ENCODE measurements at regions not wholly inside any gene's neighbourhood (a gene's known extent, or its start where the extent isn't known, plus 50 kb on each side); places are given as distances from the start of the nearest gene placed in this dataset.

- Histone ChIP-seq H3K4me1 (ENCODE audit: insufficient read depth) (no peaks in the 10 kb centered on the region), H3K9me2 (ENCODE audit: insufficient read depth) (no peaks in the 10 kb centered on the region), H3K4me2 (no peak overlapping the region), H2AFZ (no peak overlapping the region), H3K4me3 (no peak overlapping the region), H3K27ac (ENCODE audit: low read depth) (no peak overlapping the region), H3K79me2 (replicated peaks; ENCODE audit: insufficient read depth) (no peaks in the 10 kb centered on the region), H4K20me1 (replicated peaks; ENCODE audit: insufficient read depth) (no peaks in the 10 kb centered on the region), H3F3A (replicated peaks; ENCODE audit: low read depth) (no peaks in the 10 kb centered on the region), H3K36me3 (ENCODE audit: insufficient read depth) (no peaks in the 10 kb centered on the region), H3K27me3 (ENCODE audit: insufficient read depth) (no peaks in the 10 kb centered on the region)
- H3K4me1 Mint-ChIP-seq = no peaks in the 10 kb centered on the region
- no peak for DNase-seq (ENCODE audit: low spot score)
- H3K4me3 Mint-ChIP-seq = no peak overlapping the region
- H3K27me3 Mint-ChIP-seq (ENCODE audit: insufficient read depth, low read depth, poor library complexity) = peaks cover 4% of the 10 kb centered on the region
- H3K9me3 Mint-ChIP-seq = 0 out of 3 replicates have a peak, but pooled peaks cover 3% of the 10 kb centered on the region
- H3K36me3 Mint-ChIP-seq (ENCODE audit: low read depth) = no peaks in the 10 kb centered on the region
- TF ChIP-seq CREB1 (CRISPR knock-in tag; IDR thresholded peaks at IDR 0.05; ENCODE audit: low read depth) (no peak), POLR2AphosphoS5 (IDR thresholded peaks at IDR 0.05; ENCODE audit: low read depth) (no peak), EZH2 (IDR thresholded peaks at IDR 0.05; ENCODE audit: low read depth, unreplicated experiment) (no peak), ZNF331 (CRISPR knock-in tag; IDR thresholded peaks at IDR 0.05; ENCODE audit: low read depth) (no peak), STAT1 (IDR thresholded peaks at IDR 0.05; ENCODE audit: unreplicated experiment) (no peak), ZNF114 (CRISPR knock-in tag; IDR thresholded peaks at IDR 0.05) (no peak), EZH2phosphoT487 (IDR thresholded peaks at IDR 0.05; ENCODE audit: unreplicated experiment) (no peak), ETS1 (IDR thresholded peaks at IDR 0.05) (no peak), JUNB (IDR thresholded peaks at IDR 0.05; ENCODE audit: unreplicated experiment) (no peak)
- TF ChIP-seq, protein P1, sequence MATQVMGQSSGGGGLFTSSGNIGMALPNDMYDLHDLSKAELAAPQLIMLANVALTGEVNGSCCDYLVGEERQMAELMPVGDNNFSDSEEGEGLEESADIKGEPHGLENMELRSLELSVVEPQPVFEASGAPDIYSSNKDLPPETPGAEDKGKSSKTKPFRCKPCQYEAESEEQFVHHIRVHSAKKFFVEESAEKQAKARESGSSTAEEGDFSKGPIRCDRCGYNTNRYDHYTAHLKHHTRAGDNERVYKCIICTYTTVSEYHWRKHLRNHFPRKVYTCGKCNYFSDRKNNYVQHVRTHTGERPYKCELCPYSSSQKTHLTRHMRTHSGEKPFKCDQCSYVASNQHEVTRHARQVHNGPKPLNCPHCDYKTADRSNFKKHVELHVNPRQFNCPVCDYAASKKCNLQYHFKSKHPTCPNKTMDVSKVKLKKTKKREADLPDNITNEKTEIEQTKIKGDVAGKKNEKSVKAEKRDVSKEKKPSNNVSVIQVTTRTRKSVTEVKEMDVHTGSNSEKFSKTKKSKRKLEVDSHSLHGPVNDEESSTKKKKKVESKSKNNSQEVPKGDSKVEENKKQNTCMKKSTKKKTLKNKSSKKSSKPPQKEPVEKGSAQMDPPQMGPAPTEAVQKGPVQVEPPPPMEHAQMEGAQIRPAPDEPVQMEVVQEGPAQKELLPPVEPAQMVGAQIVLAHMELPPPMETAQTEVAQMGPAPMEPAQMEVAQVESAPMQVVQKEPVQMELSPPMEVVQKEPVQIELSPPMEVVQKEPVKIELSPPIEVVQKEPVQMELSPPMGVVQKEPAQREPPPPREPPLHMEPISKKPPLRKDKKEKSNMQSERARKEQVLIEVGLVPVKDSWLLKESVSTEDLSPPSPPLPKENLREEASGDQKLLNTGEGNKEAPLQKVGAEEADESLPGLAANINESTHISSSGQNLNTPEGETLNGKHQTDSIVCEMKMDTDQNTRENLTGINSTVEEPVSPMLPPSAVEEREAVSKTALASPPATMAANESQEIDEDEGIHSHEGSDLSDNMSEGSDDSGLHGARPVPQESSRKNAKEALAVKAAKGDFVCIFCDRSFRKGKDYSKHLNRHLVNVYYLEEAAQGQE (IDR thresholded peaks at IDR 0.05; ENCODE audit: unreplicated experiment) = no peak
- TF ChIP-seq, protein P2, sequence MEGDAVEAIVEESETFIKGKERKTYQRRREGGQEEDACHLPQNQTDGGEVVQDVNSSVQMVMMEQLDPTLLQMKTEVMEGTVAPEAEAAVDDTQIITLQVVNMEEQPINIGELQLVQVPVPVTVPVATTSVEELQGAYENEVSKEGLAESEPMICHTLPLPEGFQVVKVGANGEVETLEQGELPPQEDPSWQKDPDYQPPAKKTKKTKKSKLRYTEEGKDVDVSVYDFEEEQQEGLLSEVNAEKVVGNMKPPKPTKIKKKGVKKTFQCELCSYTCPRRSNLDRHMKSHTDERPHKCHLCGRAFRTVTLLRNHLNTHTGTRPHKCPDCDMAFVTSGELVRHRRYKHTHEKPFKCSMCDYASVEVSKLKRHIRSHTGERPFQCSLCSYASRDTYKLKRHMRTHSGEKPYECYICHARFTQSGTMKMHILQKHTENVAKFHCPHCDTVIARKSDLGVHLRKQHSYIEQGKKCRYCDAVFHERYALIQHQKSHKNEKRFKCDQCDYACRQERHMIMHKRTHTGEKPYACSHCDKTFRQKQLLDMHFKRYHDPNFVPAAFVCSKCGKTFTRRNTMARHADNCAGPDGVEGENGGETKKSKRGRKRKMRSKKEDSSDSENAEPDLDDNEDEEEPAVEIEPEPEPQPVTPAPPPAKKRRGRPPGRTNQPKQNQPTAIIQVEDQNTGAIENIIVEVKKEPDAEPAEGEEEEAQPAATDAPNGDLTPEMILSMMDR (conservative IDR thresholded peaks at IDR 0.05; ENCODE audit: low read depth in 2 of 2) = no peak
- TF ChIP-seq, protein P3, sequence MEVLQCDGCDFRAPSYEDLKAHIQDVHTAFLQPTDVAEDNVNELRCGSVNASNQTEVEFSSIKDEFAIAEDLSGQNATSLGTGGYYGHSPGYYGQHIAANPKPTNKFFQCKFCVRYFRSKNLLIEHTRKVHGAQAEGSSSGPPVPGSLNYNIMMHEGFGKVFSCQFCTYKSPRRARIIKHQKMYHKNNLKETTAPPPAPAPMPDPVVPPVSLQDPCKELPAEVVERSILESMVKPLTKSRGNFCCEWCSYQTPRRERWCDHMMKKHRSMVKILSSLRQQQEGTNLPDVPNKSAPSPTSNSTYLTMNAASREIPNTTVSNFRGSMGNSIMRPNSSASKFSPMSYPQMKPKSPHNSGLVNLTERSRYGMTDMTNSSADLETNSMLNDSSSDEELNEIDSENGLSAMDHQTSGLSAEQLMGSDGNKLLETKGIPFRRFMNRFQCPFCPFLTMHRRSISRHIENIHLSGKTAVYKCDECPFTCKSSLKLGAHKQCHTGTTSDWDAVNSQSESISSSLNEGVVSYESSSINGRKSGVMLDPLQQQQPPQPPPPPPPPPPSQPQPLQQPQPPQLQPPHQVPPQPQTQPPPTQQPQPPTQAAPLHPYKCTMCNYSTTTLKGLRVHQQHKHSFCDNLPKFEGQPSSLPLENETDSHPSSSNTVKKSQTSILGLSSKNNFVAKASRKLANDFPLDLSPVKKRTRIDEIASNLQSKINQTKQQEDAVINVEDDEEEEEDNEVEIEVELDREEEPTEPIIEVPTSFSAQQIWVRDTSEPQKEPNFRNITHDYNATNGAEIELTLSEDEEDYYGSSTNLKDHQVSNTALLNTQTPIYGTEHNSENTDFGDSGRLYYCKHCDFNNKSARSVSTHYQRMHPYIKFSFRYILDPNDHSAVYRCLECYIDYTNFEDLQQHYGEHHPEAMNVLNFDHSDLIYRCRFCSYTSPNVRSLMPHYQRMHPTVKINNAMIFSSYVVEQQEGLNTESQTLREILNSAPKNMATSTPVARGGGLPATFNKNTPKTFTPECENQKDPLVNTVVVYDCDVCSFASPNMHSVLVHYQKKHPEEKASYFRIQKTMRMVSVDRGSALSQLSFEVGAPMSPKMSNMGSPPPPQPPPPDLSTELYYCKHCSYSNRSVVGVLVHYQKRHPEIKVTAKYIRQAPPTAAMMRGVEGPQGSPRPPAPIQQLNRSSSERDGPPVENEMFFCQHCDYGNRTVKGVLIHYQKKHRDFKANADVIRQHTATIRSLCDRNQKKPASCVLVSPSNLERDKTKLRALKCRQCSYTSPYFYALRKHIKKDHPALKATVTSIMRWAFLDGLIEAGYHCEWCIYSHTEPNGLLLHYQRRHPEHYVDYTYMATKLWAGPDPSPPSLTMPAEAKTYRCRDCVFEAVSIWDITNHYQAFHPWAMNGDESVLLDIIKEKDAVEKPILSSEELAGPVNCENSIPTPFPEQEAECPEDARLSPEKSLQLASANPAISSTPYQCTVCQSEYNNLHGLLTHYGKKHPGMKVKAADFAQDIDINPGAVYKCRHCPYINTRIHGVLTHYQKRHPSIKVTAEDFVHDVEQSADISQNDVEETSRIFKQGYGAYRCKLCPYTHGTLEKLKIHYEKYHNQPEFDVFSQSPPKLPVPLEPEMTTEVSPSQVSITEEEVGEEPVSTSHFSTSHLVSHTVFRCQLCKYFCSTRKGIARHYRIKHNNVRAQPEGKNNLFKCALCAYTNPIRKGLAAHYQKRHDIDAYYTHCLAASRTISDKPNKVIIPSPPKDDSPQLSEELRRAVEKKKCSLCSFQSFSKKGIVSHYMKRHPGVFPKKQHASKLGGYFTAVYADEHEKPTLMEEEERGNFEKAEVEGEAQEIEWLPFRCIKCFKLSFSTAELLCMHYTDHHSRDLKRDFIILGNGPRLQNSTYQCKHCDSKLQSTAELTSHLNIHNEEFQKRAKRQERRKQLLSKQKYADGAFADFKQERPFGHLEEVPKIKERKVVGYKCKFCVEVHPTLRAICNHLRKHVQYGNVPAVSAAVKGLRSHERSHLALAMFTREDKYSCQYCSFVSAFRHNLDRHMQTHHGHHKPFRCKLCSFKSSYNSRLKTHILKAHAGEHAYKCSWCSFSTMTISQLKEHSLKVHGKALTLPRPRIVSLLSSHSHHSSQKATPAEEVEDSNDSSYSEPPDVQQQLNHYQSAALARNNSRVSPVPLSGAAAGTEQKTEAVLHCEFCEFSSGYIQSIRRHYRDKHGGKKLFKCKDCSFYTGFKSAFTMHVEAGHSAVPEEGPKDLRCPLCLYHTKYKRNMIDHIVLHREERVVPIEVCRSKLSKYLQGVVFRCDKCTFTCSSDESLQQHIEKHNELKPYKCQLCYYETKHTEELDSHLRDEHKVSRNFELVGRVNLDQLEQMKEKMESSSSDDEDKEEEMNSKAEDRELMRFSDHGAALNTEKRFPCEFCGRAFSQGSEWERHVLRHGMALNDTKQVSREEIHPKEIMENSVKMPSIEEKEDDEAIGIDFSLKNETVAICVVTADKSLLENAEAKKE (CRISPR knock-in tag; IDR thresholded peaks at IDR 0.05) = no peak
- no peak overlapping the region for H3K27ac Mint-ChIP-seq
- ATAC-seq = no peak
Measured at GRCh38 chr16:61165797-61166196, 870.4 kb downstream of the CDH8 start.
